ENCODE measurements at regions not wholly inside any gene's neighbourhood (a gene's known extent, or its start where the extent isn't known, plus 50 kb on each side); places are given as distances from the start of the nearest gene placed in this dataset.
"Not testable (repeated sequence)": the region's sequence is repeated elsewhere in the genome, so short reads cannot be mapped to it uniquely, and the experiment has no call there.

DNA sequence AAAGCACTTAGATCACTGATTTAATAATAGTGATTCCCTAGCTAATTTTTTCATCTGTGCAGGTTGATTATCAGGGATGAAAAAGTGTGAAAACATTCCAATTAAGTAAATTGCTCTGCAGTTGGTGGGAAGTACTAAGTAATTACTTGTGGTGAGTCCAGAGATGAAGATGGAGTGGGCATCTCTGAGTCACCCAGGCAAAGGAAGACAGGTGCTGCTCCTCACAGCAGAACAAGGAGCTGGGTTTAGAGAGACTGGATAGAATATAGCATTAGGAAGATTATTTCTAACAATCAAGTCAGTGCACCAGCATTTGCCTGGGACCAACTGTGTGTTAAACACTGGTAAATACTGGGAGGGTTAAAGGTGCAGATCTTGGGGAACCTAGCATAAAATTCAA lies 228.3 kb downstream of the SPATA31A7 start:
- TF ChIP-seq CTCF, POLR2A (IDR thresholded peaks at IDR 0.05): not testable (repeated sequence)
